SK-N-MC (cell line): ENCODE measurements at regions not wholly inside any gene's neighbourhood (a gene's known extent, or its start where the extent isn't known, plus 50 kb on each side); places are given as distances from the start of the nearest gene placed in this dataset.

Experiments
- DNase-seq: peaks from one replicate; pipeline ENCODE4 v3.0.0-alpha.2; 2011; ENCODE audit warnings: low read depth, low spot score
- H3K27ac ChIP-seq: fragments of 200-600 bp; sonication (generic); 2 replicates; pipeline ENCODE4 v1.5.1; 2016; ENCODE audit warnings: mixed run types
- H3K36me3 ChIP-seq: fragments of 200-600 bp; sonication (generic); 2 replicates; pipeline ENCODE4 v1.6.1; 2017; ENCODE audit warnings: antibody characterized with exemption, low read length, mixed read lengths; ENCODE audit not compliant: insufficient read depth
- H3K4me3 ChIP-seq: fragments of 200-600 bp; sonication (generic); 2 replicates; pipeline ENCODE4 v1.5.1; 2016
- H3K9ac ChIP-seq: fragments of 200-600 bp; sonication (generic); 2 replicates; pipeline ENCODE4 v1.8.0; 2017; ENCODE audit warnings: mixed run types, mixed read lengths; ENCODE audit not compliant: insufficient read length
- H3K9me3 ChIP-seq: fragments of 200-600 bp; sonication (generic); 2 replicates; pipeline ENCODE4 v1.6.1; 2017; ENCODE audit warnings: low read depth, mild to moderate bottlenecking, antibody characterized with exemption, low read length, moderate library complexity, mixed read lengths
- EZH2 ChIP-seq: fragments of 200-600 bp; sonication (generic); IDR thresholded peaks from one replicate; pipeline ENCODE4 v1.6.1; 2017; ENCODE audit warnings: antibody characterized with exemption
- FOXP2 ChIP-seq: optimal IDR thresholded peaks from 2 replicates; pipeline ENCODE3; 2011; ENCODE audit warnings: mild to moderate bottlenecking, moderate library complexity; ENCODE audit not compliant: insufficient read depth; ENCODE audit errors: extremely low read length, control extremely low read depth
- POLR2AphosphoS5 ChIP-seq: IDR thresholded peaks from 2 replicates; pipeline ENCODE4 v1.6.1; 2012; ENCODE audit warnings: mild to moderate bottlenecking, low read depth, low read length, borderline replicate concordance

- DNase-seq = no peak
- H3K27ac ChIP-seq = no peak overlapping the region
- H3K4me3 ChIP-seq = no peak overlapping the region
- no peaks in the 10 kb centered on the region for H3K36me3 ChIP-seq
- H3K9ac ChIP-seq = no peak overlapping the region
- H3K9me3 ChIP-seq = no peaks in the 10 kb centered on the region
- TF ChIP-seq EZH2 (no peak), FOXP2 (no peak), POLR2AphosphoS5 (no peak)
Observed at GRCh38 chr6:90387383-90387775, 90.7 kb upstream of the BACH2 start.

- H3K4me3 ChIP-seq = no peak overlapping the region
- no peak overlapping the region for H3K9ac ChIP-seq
- no peak for TF ChIP-seq POLR2AphosphoS5
- no peak for TF ChIP-seq EZH2
- TF ChIP-seq FOXP2 = no peak
- no peaks in the 10 kb centered on the region for H3K36me3 ChIP-seq
- DNase-seq = no peak
- no peak overlapping the region for H3K27ac ChIP-seq
- H3K9me3 ChIP-seq = no peaks in the 10 kb centered on the region
Observed at GRCh38 chr6:90386399-90387382, 90.0 kb upstream of the BACH2 start.

- no peak for DNase-seq
- no peak for TF ChIP-seq EZH2
- no peak for TF ChIP-seq POLR2AphosphoS5
- TF ChIP-seq FOXP2 = no peak
- H3K27ac ChIP-seq = no peak overlapping the region
- no peaks in the 10 kb centered on the region for H3K36me3 ChIP-seq
- H3K9me3 ChIP-seq = no peaks in the 10 kb centered on the region
- no peak overlapping the region for H3K9ac ChIP-seq
- H3K4me3 ChIP-seq = no peak overlapping the region
Observed at GRCh38 chr6:90385759-90386313, 89.2 kb upstream of the BACH2 start.

GRCh38 chr6:90384720-90385119 is 88.1 kb upstream of the BACH2 start:
- no peaks in the 10 kb centered on the region for H3K9me3 ChIP-seq
- no peak overlapping the region for H3K4me3 ChIP-seq
- no peaks in the 10 kb centered on the region for H3K36me3 ChIP-seq
- no peak overlapping the region for H3K9ac ChIP-seq
- TF ChIP-seq FOXP2 = no peak
- no peak for TF ChIP-seq EZH2
- TF ChIP-seq POLR2AphosphoS5 = no peak
- no peak for DNase-seq
- no peak overlapping the region for H3K27ac ChIP-seq

- H3K9ac ChIP-seq = no peak overlapping the region
- H3K9me3 ChIP-seq = no peaks in the 10 kb centered on the region
- TF ChIP-seq EZH2 (no peak), POLR2AphosphoS5 (no peak), FOXP2 (no peak)
- H3K36me3 ChIP-seq = no peaks in the 10 kb centered on the region
- DNase-seq = no peak
- H3K27ac ChIP-seq = no peak overlapping the region
- H3K4me3 ChIP-seq = no peak overlapping the region
Observed at GRCh38 chr6:90383196-90383822, 86.7 kb upstream of the BACH2 start.

GRCh38 chr6:90382760-90383159 is 86.1 kb upstream of the BACH2 start:
- TF ChIP-seq FOXP2 = no peak
- TF ChIP-seq POLR2AphosphoS5 = no peak
- TF ChIP-seq EZH2 = no peak
- Histone ChIP-seq H3K4me3 (no peak overlapping the region), H3K27ac (no peak overlapping the region), H3K9ac (no peak overlapping the region), H3K36me3 (no peaks in the 10 kb centered on the region), H3K9me3 (no peaks in the 10 kb centered on the region)
- no peak for DNase-seq

GRCh38 chr6:90375681-90376439 is 79.2 kb upstream of the BACH2 start:
- Histone ChIP-seq H3K36me3 (no peaks in the 10 kb centered on the region), H3K27ac (no peak overlapping the region), H3K9me3 (no peaks in the 10 kb centered on the region), H3K4me3 (no peak overlapping the region), H3K9ac (no peak overlapping the region)
- DNase-seq = no peak
- no peak for TF ChIP-seq FOXP2
- no peak for TF ChIP-seq EZH2
- no peak for TF ChIP-seq POLR2AphosphoS5

GRCh38 chr6:90374201-90374600 is 77.6 kb upstream of the BACH2 start:
- DNase-seq = no peak
- no peak overlapping the region for H3K9ac ChIP-seq

More at GRCh38 chr6:90374201-90374600, 77.6 kb upstream of the BACH2 start:
- no peaks in the 10 kb centered on the region for H3K36me3 ChIP-seq
- H3K27ac ChIP-seq = no peak overlapping the region
- H3K9me3 ChIP-seq = no peaks in the 10 kb centered on the region
- H3K4me3 ChIP-seq = no peak overlapping the region
- no peak for TF ChIP-seq POLR2AphosphoS5
- TF ChIP-seq FOXP2 = no peak
- TF ChIP-seq EZH2 = no peak
